NB4 (cell line): ENCODE measurements at regions not wholly inside any gene's neighbourhood (a gene's known extent, or its start where the extent isn't known, plus 50 kb on each side); places are given as distances from the start of the nearest gene placed in this dataset.

ENCODE experiments used
- DNase-seq: peaks from one replicate; pipeline ENCODE4 v3.0.0; 2010; ENCODE audit warnings: low read depth
- H3K4me3 ChIP-seq: one replicate; pipeline ENCODE4 v1.5.1; 2011; ENCODE audit warnings: mild to moderate bottlenecking, low read depth, low read length, moderate library complexity
- MYC ChIP-seq: IDR thresholded peaks from 2 replicates; pipeline ENCODE4 v1.6.1; 2011; ENCODE audit warnings: low read depth, low read length
- POLR2A ChIP-seq: IDR thresholded peaks from 2 replicates; pipeline ENCODE4 v1.6.1; 2011; ENCODE audit warnings: mild to moderate bottlenecking; ENCODE audit not compliant: insufficient read length; ENCODE audit errors: extremely low read depth
- TF ChIP-seq, protein P1 (sequence below): IDR thresholded peaks from one replicate; pipeline ENCODE4 v1.5.1; 2012; ENCODE audit warnings: low read depth, low read length
- TF ChIP-seq, protein P2 (sequence below): IDR thresholded peaks from 2 replicates; pipeline ENCODE4 v1.6.1; 2011; ENCODE audit warnings: low read depth, low read length

DNA sequence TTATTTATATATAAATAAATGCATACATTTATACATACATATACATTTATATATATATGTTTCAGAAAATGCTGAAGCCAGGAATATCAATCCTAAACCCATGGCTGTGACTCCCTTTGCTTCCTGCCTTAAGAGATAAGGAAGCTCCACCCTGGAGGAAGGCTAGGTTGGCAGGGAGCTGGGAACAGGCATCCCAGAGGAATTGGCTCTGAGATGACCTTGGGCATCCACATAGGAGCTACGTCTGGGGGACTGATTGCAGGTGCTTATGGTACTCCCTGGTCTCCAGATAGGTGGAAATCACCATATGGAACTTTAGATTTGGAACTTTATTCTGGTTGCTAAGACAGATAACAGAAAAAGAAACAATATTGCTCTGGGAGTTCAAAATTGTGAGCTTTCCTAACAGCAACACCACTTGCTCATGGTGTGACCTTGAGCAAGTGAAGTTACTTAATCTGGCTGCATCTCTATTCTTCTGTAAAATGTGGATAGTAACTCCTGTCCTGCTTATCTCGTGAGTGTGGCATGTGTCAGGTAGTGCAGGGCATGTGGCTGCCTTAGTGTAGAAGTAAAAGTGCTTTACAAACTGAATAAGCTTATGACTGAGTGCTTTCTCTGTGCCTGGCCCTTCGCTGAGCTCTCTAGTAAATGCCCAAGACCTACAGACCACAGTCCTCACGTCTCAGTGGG is 341.0 kb downstream of the MEIS1 start:
- no peak overlapping the region for H3K4me3 ChIP-seq
- TF ChIP-seq POLR2A (no peak), MYC (no peak)
- TF ChIP-seq, protein P1, sequence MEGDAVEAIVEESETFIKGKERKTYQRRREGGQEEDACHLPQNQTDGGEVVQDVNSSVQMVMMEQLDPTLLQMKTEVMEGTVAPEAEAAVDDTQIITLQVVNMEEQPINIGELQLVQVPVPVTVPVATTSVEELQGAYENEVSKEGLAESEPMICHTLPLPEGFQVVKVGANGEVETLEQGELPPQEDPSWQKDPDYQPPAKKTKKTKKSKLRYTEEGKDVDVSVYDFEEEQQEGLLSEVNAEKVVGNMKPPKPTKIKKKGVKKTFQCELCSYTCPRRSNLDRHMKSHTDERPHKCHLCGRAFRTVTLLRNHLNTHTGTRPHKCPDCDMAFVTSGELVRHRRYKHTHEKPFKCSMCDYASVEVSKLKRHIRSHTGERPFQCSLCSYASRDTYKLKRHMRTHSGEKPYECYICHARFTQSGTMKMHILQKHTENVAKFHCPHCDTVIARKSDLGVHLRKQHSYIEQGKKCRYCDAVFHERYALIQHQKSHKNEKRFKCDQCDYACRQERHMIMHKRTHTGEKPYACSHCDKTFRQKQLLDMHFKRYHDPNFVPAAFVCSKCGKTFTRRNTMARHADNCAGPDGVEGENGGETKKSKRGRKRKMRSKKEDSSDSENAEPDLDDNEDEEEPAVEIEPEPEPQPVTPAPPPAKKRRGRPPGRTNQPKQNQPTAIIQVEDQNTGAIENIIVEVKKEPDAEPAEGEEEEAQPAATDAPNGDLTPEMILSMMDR, result no peak
- TF ChIP-seq, protein P2, sequence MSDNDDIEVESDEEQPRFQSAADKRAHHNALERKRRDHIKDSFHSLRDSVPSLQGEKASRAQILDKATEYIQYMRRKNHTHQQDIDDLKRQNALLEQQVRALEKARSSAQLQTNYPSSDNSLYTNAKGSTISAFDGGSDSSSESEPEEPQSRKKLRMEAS, result no peak
- DNase-seq, result no peak

DNA sequence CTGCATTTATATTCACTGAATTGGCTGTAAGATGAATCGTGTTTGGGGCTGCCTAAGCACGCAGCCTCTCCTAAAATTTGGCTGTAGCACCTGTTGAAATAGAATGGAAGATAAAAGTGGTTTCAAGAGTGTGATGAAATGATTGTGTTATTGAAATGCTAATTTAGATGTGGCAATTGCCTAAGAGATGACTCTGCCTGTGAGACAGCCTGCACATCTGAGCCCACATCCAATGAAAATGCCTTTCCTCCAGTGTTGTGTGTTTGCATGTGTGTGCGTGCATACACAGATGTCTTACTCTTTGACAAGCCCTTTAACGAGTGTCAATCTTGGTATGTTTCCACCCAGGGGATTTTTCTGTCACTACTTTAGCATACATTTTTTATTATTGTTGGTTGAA is 346.9 kb downstream of the MEIS1 start:
- TF ChIP-seq POLR2A, result no peak
- TF ChIP-seq, protein P1, result no peak
- TF ChIP-seq, protein P2, result no peak
- no peak for TF ChIP-seq MYC
- DNase-seq, result no peak

DNA sequence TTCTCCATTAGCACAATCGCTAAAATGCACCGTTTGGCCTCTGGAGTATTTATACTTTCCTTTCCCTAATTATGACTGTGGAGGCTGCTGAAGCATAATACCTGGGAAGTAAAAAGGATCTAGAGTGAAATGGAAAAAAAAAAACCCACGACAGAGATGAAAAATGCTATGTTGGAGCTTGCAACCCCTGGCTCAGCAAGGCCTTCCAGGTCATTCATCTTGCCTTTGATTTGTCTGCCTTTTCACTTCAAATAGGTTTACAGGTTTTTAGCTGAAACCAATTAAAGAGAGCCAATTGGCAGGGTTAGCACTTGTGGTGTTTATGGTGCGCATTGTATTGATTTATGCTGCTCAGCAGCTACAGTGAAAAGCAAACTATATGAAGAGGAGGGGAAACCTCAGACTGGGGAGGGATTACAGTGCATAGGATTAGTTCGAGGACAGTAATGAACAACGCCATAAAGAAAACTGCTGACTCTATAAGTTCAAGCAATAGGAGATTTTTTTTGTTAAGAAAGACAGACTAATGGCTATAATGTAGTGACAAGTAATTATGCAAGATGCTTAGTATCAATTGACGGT is 347.9 kb downstream of the MEIS1 start:
- DNase-seq, result no peak
- no peak overlapping the region for H3K4me3 ChIP-seq
- TF ChIP-seq, protein P2, result no peak
- TF ChIP-seq POLR2A, result no peak
- TF ChIP-seq MYC, result no peak
- TF ChIP-seq, protein P1, result no peak

More for the DNA sequence above, 346.9 kb downstream of the MEIS1 start:
- H3K4me3 ChIP-seq, result no peak overlapping the region

DNA sequence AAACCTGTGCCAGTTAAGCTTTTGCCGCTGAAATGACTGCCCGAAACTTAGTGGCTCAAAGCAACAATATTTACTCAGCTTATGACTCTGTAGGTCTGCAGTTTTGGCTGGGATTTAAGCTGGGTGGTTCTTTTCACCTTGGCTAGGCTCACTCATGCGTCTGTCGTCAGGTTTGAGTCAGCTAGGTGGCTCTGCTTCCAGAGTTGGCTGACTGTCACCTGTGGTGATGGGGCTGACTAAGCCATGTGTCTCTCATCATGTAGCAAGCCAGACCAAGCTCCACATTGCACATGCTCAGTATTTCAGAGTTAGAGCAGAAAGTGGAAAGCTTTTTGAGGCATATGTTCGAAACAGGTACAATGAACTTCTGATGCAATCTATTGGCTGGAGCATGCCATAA is 354.8 kb downstream of the MEIS1 start:
- H3K4me3 ChIP-seq, result no peak overlapping the region
- no peak for DNase-seq
- TF ChIP-seq, protein P1, result no peak
- no peak for TF ChIP-seq POLR2A
- TF ChIP-seq, protein P2, result no peak
- TF ChIP-seq MYC, result no peak

DNA sequence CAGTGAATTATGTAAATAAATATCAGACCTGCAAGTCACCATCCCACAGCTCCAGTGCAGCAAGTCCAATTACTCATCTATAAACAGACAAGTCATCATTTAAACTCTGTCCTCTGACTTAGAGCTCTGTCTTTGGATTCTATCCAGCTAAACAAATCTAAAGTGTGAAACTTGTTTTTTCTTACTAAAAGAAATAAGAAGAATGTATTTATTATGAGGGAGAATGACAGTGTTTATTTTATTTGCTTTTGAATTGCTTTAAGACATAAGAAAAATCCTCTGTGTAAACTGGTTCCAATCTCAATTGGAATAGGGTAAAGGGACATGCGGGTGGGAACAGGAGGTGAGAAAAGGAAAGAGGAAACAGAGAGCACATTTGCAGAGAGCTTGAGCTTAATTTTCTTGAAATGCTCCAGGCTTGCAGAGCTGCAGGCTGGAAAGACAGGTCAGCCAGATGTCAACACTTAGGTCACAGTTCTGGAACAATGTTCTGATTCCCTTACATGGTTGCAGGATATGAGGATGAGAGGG is 355.8 kb downstream of the MEIS1 start:
- TF ChIP-seq, protein P2, result no peak
- no peak for TF ChIP-seq MYC
- no peak for TF ChIP-seq POLR2A
- TF ChIP-seq, protein P1, result no peak
- DNase-seq, result no peak
- H3K4me3 ChIP-seq, result no peak overlapping the region
